Panc1 (cell line): ENCODE measurements at regions not wholly inside any gene's neighbourhood (a gene's known extent, or its start where the extent isn't known, plus 50 kb on each side); places are given as distances from the start of the nearest gene placed in this dataset.
A peak's percentile ranks its signal among the peaks of the same experiment; 100 is the strongest.

Experiments used
- ATAC-seq: fragments of 200-7000 bp; cut with Tn5 transposase; 2 replicates; pipeline ENCODE4 v1.9.1; 2020; ENCODE audit warnings: mild to moderate bottlenecking, moderate library complexity
- BruUV-seq: library from RNA; stranded (reverse); fragments of 400-500 nt; replicated peaks from 2 replicates; lab custom pipeline; 2021; lab: Mats Ljungman, UMichigan
- CTCF ChIA-PET: fragments of 300-600 bp; sonication (Branson Sonifier 250); formaldehyde crosslinking; loops from one replicate; lab custom pipeline; 2022; ENCODE audit warnings: antibody characterized with exemption; lab: Charles Lee
- POLR2A ChIA-PET: fragments of 300-600 bp; sonication (Branson Sonifier 250); formaldehyde crosslinking; loops from one replicate; lab custom pipeline; 2022; ENCODE audit warnings: antibody characterized with exemption; lab: Charles Lee
- DNase-seq: peaks from one replicate; pipeline ENCODE4 v3.0.0-alpha.2; 2010; ENCODE audit warnings: low read depth, low spot score
- H3K27ac ChIP-seq: 2 replicates; pipeline ENCODE4 v1.5.1; 2011; ENCODE audit warnings: mild to moderate bottlenecking, low read length, inconsistent platforms
- H3K27me3 ChIP-seq: fragments of 200-500 bp; sonication (Bioruptor generic); 2 replicates; pipeline ENCODE4 v1.6.0; 2014; ENCODE audit warnings: low read length, inconsistent platforms; ENCODE audit not compliant: control insufficient read depth, insufficient read depth
- H3K36me3 ChIP-seq: fragments of 200-500 bp; sonication (Bioruptor generic); 2 replicates; pipeline ENCODE4 v1.5.1; 2014; ENCODE audit warnings: inconsistent platforms, mild to moderate bottlenecking, low read length, moderate library complexity; ENCODE audit not compliant: control insufficient read depth, insufficient read depth
- H3K4me1 ChIP-seq: 2 replicates; pipeline ENCODE4 v1.5.1; 2011; ENCODE audit warnings: inconsistent platforms, mild to moderate bottlenecking, low read length, moderate library complexity; ENCODE audit not compliant: control insufficient read depth, insufficient read depth
- H3K4me3 ChIP-seq, 2 experiments: 2 replicates each; pipeline ENCODE4 v1.5.1; 2011 to 2012; ENCODE audit warnings: low read depth in 2 of 2, low read length in 2 of 2, mild to moderate bottlenecking in 2 of 2, inconsistent platforms in 1 of 2, moderate library complexity in 1 of 2
- H3K9me3 ChIP-seq: fragments of 200-500 bp; sonication (Bioruptor generic); 2 replicates; pipeline ENCODE4 v1.5.1; 2014; ENCODE audit warnings: low read depth, mild to moderate bottlenecking, inconsistent platforms, low read length, moderate library complexity; ENCODE audit not compliant: control insufficient read depth, insufficient read depth
- CTCF ChIP-seq: fragments of 450-650 bp; IDR thresholded peaks from 2 replicates; pipeline ENCODE4 v1.5.1; 2017; ENCODE audit warnings: mild to moderate bottlenecking
- POLR2AphosphoS5 ChIP-seq: IDR thresholded peaks from 2 replicates; pipeline ENCODE4 v1.6.1; 2012; ENCODE audit warnings: mild to moderate bottlenecking, low read depth, low read length, moderate library complexity
- REST ChIP-seq, 2 experiments: IDR thresholded peaks; 2 replicates each; pipeline ENCODE4 v1.6.1; 2011 to 2012; ENCODE audit warnings: low read depth in 2 of 2, control low read depth in 1 of 2, low read length in 1 of 2, mild to moderate bottlenecking in 1 of 2, moderate library complexity in 1 of 2; ENCODE audit not compliant: insufficient read depth in 1 of 2
- SIN3A ChIP-seq: IDR thresholded peaks from 2 replicates; pipeline ENCODE4 v1.6.1; 2012; ENCODE audit warnings: low read depth, mild to moderate bottlenecking, low read length, moderate library complexity, borderline replicate concordance; ENCODE audit not compliant: insufficient read depth
- TCF7L2 ChIP-seq: IDR thresholded peaks from 2 replicates; pipeline ENCODE4 v1.6.1; 2011; ENCODE audit warnings: mild to moderate bottlenecking, low read depth, low read length, inconsistent platforms
- in situ Hi-C: cut with HindIII; loops from 2 replicates; pipeline ENCODE4 v1.10.0; 2016; ENCODE audit warnings: low sequenced_read_pairs, low pct_unique_long_range_greater_than_20kb
- intact Hi-C: fragments of 100-400 bp; cut with micrococcal nuclease; formaldehyde crosslinking; loops from one replicate; pipeline ENCODE4 v1.10.0; 2022; ENCODE audit not compliant: unreplicated experiment

- ChIA-PET CTCF (interaction anchor here (0.6 kb wide), 1 partner anchor 446 kb away, joined by 3 read pairs; no protein-coding TSS in a partner anchor), POLR2A (no interaction called here)
- Histone ChIP-seq H3K9me3 (no peaks in the 10 kb centered on the region), H3K4me1 (peaks cover 12% of the 10 kb centered on the region), H3K36me3 (no peaks in the 10 kb centered on the region), H3K27ac (no peak overlapping the region), H3K4me3 (no peak overlapping the region), H3K27me3 (no peaks in the 10 kb centered on the region)
- no peak for ATAC-seq
- no peak for DNase-seq
- no TSS peak for BruUV-seq
- TF ChIP-seq POLR2AphosphoS5 (no peak), CTCF (no peak), REST (IDR thresholded peaks at IDR 0.05; ENCODE audit: insufficient read depth in 1 of 2, low read depth in 2 of 2, low read length in 1 of 2) (no peak), TCF7L2 (no peak), SIN3A (no peak)
- intact Hi-C loops (loop anchor here (10.0 kb wide), 1 partner anchor 59 kb away; no protein-coding TSS in a partner anchor), in situ Hi-C loops (no loop called here)
Observed at GRCh38 chr15:70586241-70586640, 177.1 kb downstream of the UACA start.

- Histone ChIP-seq H3K27ac (no peak overlapping the region; the same call in 1 of the 2 replicates), H3K4me3 (peak overlapping the region in 1 of 2 experiments; percentile 51; a peak in 2 of 4 replicates), H3K9me3 (no peaks in the 10 kb centered on the region), H3K27me3 (no peaks in the 10 kb centered on the region), H3K36me3 (no peaks in the 10 kb centered on the region), H3K4me1 (peaks cover 12% of the 10 kb centered on the region)
- no peak for TF ChIP-seq CTCF
- TF ChIP-seq POLR2AphosphoS5 = no peak
- TF ChIP-seq SIN3A = no peak
- TF ChIP-seq REST (IDR thresholded peaks at IDR 0.05; ENCODE audit: insufficient read depth in 1 of 2, low read depth in 2 of 2, low read length in 1 of 2) = no peak
- TF ChIP-seq TCF7L2 = no peak
- DNase-seq (no peak), ATAC-seq (peak; percentile 30)
- intact Hi-C loops = loop anchor here (10.0 kb wide), 1 partner anchor 59 kb away; no protein-coding TSS in a partner anchor
- POLR2A ChIA-PET = no interaction called here
- no TSS peak for BruUV-seq
- CTCF ChIA-PET = interaction anchor here (0.6 to 0.7 kb wide), 3 partner anchors 22 to 445 kb away, joined by 3 read pairs; no protein-coding TSS in a partner anchor
- in situ Hi-C loops = no loop called here
Observed at GRCh38 chr15:70585707-70586034, 177.7 kb downstream of the UACA start.
